HG03159 (cell line): ENCODE measurements at regions not wholly inside any gene's neighbourhood (a gene's known extent, or its start where the extent isn't known, plus 50 kb on each side); places are given as distances from the start of the nearest gene placed in this dataset.
"Not testable (repeated sequence)": the region's sequence is repeated elsewhere in the genome, so short reads cannot be mapped to it uniquely, and the experiment has no call there.

Experiments
- ATAC-seq: cut with Tn5 transposase; IDR thresholded peaks from one replicate; pipeline ENCODE4 v1.9.1; 2021; ENCODE audit warnings: mild to moderate bottlenecking, moderate library complexity; ENCODE audit not compliant: unreplicated experiment

DNA sequence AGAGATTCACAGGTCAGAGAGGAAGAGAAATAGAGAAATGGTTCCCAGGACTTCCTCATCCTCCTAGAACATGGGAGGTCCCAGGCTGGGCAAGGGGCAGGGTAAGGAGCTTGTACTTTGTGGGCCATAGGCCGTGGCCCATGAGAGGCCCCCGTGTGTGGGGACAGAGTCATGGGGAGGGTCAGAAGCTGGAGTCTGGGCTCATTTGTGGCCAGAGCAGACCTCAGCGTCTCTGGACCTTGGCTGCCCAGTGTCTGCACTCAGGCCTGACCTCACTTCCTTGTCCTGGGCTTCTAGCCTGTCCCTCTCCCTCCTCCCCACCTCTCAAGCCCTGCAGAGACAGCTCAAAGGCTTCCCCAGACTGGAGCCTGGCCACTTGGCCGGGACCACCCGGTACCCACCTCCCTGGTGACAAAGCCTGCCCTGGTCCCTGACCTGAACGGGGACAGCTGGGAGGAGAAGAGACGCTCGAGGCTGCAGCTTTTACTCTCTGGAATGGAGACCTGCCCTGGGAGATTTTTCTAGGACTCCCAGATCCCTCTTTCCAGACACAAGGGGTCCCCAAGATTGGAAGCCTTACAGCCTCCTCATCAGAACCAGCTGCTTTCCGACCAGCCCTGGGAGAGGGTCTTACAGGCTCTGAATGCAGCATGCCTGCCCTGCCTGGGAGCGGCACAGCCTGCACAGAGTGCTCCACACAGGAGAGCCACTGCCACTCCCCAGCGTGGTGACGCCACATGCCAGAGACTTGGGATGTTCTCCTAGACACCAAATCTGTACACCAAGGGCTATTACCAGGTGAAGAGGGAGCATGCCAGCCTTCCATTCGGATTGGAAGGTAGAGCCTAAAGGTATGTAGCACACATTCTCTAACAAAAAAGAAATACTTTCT is 569.0 kb upstream of the B3GAT1 start:
- ATAC-seq = no peak

DNA sequence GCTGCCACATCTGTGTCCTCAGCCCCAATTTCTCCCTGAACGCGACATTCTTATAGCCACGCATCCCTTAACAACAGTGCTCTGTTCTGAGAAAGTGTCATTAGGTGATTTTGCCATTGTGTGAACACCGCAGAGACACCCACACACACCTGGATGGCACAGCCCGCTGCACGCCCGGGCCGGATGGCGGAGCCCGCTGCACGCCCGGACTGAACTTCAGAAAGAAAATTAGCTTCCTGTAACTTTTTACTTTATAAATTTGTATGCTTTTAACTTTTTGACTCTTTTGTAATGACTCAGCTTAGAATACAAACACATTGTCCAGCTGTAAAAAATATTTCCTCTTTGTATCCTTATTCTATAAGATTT is 567.0 kb upstream of the B3GAT1 start:
- ATAC-seq = not testable (repeated sequence)

DNA sequence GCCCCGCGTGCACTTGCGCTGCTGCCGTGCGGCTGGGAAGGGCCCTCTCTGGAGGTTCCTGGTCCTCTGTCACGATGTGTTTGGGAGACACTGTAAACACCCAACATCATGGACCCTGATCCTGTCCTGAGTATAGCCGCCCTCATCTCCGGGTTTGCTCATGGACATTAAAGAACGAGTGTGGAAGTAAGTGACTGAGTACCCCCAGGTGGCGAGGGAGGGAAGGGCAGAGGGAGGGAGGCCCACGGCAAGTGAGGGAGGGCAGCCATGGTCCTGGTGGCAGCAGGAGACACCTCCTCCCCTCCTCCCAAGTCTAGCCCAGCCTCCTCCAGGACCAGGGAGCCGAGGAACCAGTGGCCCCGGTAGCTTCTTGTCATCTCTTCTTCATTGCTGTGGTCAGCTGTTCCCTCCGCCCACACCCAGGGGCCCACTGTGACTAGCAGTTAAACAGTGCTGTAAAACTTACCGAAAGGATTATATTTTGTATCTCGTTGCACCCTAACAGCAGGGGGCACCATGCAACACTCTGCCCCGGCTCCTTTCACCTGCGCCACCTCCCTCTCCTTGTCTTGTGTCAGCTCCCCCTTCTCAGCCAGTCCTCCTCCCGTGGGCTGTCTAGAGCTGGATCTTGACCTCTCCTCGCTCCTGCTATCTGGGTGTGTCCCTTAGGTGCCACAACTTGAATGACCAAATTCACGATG is 566.5 kb upstream of the B3GAT1 start:
- no peak for ATAC-seq

DNA sequence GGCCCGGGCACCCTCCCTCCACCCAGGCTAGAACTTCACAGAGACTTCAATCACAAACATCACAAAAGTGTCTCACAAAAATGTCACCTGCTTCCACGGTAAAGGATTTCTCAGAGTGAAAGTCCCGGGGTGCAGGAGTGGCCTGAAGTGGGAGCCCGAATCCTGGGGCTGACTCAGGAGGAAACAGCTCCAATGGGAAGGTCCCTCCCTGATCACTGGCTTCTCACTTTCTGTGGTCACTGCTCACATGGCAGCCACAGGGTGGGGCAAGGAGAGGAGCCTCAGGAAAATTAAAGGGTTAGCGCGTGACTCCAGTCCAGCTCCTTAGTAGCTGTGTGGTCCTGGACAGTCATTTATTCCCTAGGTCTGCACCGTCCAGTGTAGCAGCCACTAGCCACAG is 564.5 kb upstream of the B3GAT1 start:
- no peak for ATAC-seq

DNA sequence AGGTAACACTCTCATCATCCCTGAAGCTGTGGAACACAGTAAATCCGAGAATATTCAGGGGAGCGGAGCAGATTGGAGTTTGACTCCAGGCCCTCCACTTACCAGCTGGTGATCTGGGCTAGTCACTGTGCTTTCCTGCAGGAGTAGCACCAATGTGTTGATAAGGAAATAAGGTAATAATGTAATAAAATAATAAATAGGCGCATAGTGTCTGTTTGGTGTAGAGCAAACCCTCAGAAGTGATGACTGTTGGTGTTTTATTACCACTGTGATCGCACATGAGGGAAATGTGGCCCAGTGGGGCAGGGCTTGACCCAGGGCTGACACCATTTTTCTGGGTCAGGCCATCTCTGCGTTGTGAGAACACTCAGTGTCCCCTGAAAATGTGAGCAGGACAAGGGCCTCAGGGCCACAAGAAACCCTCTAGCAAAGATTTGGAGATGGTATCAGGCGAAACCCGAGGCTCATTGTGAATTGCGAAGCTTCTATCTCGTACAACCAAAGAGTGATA is 563.9 kb upstream of the B3GAT1 start:
- no peak for ATAC-seq

- ATAC-seq = no peak
Measured at GRCh38 chr11:134973801-134974200, 561.8 kb upstream of the B3GAT1 start.

- ATAC-seq = no peak
Measured at GRCh38 chr11:134971381-134971780, 559.3 kb upstream of the B3GAT1 start.

GRCh38 chr11:134967746-134968145 is 555.7 kb upstream of the B3GAT1 start:
- ATAC-seq = no peak

DNA sequence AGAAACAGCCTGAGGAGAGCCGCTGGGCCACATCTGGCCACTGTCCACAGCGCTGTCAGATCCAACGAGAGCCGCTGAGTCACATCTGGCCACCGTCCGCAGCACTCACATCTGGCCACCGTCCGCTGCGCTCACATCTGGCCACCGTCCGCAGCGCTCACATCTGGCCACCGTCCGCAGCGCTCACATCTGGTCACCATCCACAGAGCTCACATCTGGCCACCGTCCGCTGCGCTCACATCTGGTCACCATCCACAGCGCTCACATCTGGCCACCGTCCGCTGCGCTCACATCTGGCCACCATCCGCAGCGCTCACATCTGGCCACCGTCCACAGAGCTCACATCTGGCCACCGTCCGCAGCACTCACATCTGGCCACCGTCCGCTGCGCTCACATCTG is 549.3 kb upstream of the B3GAT1 start:
- ATAC-seq = not testable (repeated sequence)

DNA sequence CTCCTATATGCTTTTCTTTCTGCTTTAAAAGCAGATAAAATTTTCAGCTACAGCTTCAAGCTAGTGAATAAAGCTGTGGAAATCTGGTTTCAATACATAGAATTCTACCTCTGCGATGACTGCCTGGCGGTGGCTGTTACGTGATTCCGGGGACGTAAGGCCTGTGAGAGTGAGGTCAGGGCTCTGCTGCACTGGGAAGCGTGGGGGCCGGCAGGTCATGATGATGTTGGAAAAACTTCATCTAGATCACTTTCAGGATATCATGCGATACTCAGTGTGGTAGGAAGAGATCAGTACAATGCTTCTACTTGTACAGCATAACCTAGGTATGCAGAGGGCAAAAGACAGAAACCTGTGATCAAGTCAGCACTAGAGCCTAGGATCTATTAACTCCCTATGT is 546.8 kb upstream of the B3GAT1 start:
- ATAC-seq = no peak

- ATAC-seq = no peak
Measured at GRCh38 chr11:134958336-134958640, 546.2 kb upstream of the B3GAT1 start.

DNA sequence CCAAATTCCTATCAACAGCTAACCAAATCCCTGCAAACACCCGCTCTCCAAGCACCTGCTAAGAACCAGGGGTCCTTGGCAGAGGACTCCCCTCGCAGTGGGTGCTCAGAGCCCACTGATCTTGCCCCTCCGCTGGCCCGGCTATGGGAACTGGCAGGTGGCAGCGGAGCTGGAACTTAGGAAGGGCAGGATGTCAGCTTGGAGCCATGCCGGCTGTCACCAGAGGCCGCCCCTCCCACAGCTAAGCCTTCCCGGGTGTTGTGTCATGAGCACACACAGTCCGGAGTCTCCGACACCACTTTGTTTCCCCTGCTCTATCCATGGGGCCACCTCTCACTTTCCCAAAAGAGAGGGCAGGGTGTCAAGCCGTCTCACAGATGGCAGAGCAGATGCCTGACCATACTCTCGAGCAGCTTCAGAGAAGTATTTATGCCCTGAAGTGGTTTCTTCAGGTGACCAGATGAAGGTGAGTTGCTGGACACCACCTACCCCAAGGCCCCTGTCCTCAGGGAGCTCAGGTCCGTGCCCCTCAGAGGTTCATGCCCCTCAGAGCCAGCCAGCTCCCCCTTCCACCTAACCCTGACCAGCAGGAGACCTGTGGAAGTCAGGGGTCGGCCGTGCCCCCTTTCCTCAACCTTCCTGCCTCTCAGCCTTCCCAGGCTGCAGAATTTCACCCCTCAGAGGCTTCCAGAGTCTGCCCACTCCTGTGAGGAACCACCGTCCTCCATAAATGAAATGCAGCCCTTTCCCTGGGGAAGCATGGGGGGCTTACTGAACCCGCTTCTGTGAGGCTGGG is 545.7 kb upstream of the B3GAT1 start:
- ATAC-seq = no peak

DNA sequence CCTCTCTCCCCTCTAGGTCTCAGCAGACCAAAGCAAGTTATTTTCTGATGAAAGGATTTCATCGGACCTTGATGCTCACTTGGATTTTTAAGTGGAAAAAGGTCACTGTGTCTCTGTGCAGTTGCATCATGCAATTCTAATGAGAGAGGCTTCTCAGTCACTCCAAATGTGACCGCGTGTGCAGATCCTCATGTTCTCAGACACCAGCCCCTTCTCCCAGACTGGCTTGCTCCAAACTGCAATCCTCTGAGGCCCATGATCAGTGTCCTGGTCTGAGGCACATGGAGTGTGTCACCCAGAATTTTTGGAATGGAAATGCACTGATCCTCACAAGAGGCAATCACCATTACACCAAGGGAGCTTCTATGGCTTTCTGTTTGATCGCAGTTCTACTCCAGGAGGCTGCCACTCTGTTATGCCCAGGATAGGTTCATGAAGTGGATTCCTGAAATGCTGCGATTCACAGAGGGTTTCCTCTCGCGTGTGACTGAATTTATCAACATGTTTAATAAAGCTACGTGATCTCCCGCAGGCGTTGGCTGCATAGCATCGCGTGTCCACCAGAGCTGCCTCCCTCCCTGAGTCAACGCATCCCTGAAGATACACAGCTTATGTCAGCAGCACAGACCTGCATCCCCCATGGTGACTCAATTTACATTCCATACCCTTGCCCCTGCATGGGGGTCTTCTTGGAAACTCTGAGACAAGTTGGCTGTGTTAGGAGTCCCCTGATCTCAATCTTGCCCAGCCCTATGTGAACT is 544.6 kb upstream of the B3GAT1 start:
- no peak for ATAC-seq

- not testable (repeated sequence) for ATAC-seq
Measured at GRCh38 chr11:134955970-134956369, 543.9 kb upstream of the B3GAT1 start.

- no peak for ATAC-seq
Measured at GRCh38 chr11:134955281-134955680, 543.2 kb upstream of the B3GAT1 start.

DNA sequence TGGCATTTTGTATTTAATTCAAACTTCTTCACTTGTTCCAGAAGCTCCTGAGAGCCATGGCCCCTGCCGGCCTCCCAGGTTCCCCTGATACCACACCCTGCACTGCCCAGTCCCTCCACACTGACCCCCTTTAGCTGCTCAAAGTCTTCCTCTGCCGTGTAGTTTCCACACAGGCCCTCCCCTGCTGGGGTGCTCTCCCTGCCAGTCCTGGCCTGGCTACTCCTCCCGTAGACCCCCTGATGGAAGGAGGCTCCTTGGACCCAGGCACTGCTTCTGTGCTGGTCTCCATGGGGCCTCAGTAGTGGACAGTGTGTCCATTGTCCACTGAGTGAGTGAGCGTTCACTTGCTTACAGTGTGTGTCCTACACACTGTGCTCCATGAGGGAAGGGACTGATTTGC is 542.4 kb upstream of the B3GAT1 start:
- not testable (repeated sequence) for ATAC-seq

GRCh38 chr11:134953417-134953970 is 541.5 kb upstream of the B3GAT1 start:
- not testable (repeated sequence) for ATAC-seq

DNA sequence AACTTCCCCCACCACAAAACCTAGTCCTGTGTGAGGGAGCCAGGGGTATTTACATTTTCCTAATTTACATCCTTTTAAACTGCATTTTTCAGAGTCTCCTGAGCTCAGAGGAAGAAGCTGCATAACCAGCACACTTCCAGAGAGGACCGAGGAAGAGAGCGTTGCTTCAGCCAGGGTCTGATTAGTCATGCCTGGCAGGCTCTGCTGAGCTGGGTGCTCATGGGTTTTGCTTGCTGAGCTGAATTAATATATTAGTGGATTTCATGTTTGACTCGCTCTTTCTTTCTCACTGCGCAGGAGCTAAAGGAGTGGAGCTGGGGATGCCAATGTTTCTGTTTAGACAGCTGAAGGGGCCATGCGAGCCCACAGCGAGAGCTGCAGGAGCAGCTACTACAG is 539.3 kb upstream of the B3GAT1 start:
- no peak for ATAC-seq

DNA sequence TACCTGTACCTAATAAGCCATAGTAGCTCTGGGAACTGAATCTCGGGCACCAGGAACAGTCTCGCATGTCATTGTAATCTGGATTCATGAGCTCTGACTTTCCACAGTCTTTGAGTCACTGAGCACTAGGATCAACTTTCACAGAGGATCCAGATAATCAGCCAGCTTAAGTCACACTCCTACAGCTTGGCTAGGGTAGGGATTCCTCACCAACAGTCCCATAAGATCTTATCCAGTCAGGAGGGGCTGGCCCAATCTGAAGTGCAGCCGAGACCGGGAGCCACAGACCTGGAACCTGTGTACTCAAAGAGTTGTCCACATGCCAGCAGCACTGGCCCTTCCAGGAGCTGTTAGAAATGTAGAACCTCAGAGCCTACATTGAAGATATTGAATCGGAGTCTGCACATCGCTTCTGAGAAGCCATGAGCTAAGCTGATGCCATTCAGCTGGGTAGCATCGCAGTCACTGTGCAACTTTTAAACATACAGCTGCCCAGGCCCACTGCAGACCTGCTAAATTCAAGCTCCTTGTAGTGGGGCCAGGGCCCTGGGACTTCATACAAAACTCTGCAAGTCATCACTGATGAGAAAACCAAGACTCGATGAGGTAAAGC is 538.8 kb upstream of the B3GAT1 start:
- no peak for ATAC-seq
